ENCODE measurements at regions not wholly inside any gene's neighbourhood (a gene's known extent, or its start where the extent isn't known, plus 50 kb on each side); places are given as distances from the start of the nearest gene placed in this dataset.

DNA sequence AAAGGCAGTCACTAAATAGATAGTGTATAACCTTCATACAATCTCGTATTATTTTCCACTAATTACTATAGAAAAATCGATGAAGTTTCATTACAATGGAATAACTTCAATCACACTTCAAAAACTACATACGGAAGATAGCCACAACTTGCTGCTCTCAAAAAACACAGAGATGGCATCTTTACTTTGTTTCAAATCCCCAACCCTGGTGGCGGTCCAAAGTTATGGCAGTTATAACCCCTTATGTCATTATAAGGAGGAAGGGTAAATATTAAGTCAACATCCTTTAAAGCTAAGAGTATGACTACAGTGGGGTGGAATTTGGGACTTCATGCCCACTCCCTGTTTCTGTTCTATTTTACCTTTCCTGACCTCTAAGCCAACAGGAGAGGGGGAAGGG, 146.5 kb downstream of the LACC1 start:
- no peaks in the 10 kb centered on the region for H3K9me3 ChIP-seq (ENCODE audit: low read depth)
- no peaks in the 10 kb centered on the region for H3K36me3 ChIP-seq (ENCODE audit: low read depth)
- no peaks in the 10 kb centered on the region for H3K79me2 ChIP-seq (ENCODE audit: insufficient read depth)
- no peak overlapping the region for H3K9ac ChIP-seq
- H3K9me2 ChIP-seq (ENCODE audit: insufficient read depth) = no peaks in the 10 kb centered on the region
- WGBS, 2 experiments (ENCODE audit: low coverage in 1 of 2, low lambda C conversion rate in 2 of 2, missing lambda C conversion rate in 2 of 2) = 70 to 72% methylated on average over 4 of the region's 4 CpGs
- H3K4me3 ChIP-seq = no peak overlapping the region
- no peak for TF ChIP-seq EZH2phosphoT487 (IDR thresholded peaks at IDR 0.05; ENCODE audit: insufficient read depth, low read depth)
- TF ChIP-seq EZH2 (IDR thresholded peaks at IDR 0.05; ENCODE audit: insufficient read depth, poor library complexity, severe bottlenecking) = no peak
- peaks cover 37% of the 10 kb centered on the region for H3K27me3 ChIP-seq (replicated peaks; ENCODE audit: insufficient read depth)
- no peaks in the 10 kb centered on the region for H4K20me1 ChIP-seq (ENCODE audit: insufficient read depth)
- no peak overlapping the region for H3K4me2 ChIP-seq (ENCODE audit: unreplicated experiment)
- no peak overlapping the region for H2AFZ ChIP-seq
- H3K4me1 ChIP-seq (ENCODE audit: insufficient read depth) = no peaks in the 10 kb centered on the region
- H3F3A ChIP-seq (ENCODE audit: insufficient read depth) = no peaks in the 10 kb centered on the region
- H3K27ac ChIP-seq = no peak overlapping the region
- in situ Hi-C loops (cut with MboI) = no loop called here
- no peak for DNase-seq

DNA sequence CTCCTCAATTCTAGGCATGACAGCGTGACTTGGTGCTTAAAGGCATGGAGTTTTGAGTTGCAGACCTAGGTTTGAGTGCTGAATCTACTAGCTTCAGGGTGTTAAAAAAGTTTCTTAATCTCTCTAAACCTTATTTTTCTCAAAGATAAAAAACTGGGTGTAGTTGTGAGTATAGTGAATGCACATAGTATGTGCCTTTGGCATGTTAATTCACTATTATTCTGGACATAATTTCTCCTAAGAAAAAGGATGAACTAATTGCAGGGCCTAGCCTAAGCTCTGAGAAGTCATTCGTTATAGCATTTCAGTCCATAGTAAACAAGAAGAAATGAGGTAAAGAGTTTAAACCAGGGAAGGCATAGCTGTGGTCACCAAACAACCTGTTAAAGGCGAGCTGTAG, 149.0 kb downstream of the LACC1 start:
- 38% methylated on average over 3 of the region's 3 CpGs for WGBS, 2 experiments (ENCODE audit: low coverage in 1 of 2, low lambda C conversion rate in 2 of 2, missing lambda C conversion rate in 2 of 2)
- H3K9me3 ChIP-seq (ENCODE audit: low read depth) = no peaks in the 10 kb centered on the region
- H3K4me1 ChIP-seq (ENCODE audit: insufficient read depth) = no peaks in the 10 kb centered on the region
- H2AFZ ChIP-seq = no peak overlapping the region
- no peak for TF ChIP-seq EZH2phosphoT487 (IDR thresholded peaks at IDR 0.05; ENCODE audit: insufficient read depth, low read depth)
- TF ChIP-seq EZH2 (IDR thresholded peaks at IDR 0.05; ENCODE audit: insufficient read depth, poor library complexity, severe bottlenecking) = no peak
- H3F3A ChIP-seq (ENCODE audit: insufficient read depth) = no peaks in the 10 kb centered on the region
- no peaks in the 10 kb centered on the region for H3K9me2 ChIP-seq (ENCODE audit: insufficient read depth)
- in situ Hi-C loops (cut with MboI) = no loop called here
- H3K36me3 ChIP-seq (ENCODE audit: low read depth) = no peaks in the 10 kb centered on the region
- no peaks in the 10 kb centered on the region for H3K79me2 ChIP-seq (ENCODE audit: insufficient read depth)
- no peak overlapping the region for H3K9ac ChIP-seq
- H4K20me1 ChIP-seq (ENCODE audit: insufficient read depth) = no peaks in the 10 kb centered on the region
- no peak for DNase-seq
- no peak overlapping the region for H3K4me2 ChIP-seq (ENCODE audit: unreplicated experiment)
- H3K4me3 ChIP-seq = no peak overlapping the region
- peaks cover 33% of the 10 kb centered on the region for H3K27me3 ChIP-seq (replicated peaks; ENCODE audit: insufficient read depth)
- no peak overlapping the region for H3K27ac ChIP-seq

DNA sequence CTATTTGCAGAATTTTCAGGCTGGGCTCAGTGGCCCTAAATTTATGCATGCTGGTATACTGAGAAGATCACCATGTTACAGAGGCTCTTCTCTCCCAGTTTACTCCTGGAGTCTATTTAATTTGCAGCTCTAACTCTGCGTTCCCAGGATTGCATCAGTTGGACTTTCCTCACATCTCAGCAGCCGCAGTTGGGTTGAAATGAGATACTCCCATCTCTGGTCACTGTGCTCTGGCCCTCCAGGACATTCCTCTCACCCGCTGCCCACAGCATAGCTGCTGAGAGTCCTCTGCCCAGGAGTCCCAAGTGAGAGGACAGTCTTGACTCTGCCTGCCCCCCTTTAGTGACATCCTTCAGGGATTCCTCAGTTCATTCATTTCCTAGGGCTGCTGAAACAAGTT, 150.9 kb downstream of the LACC1 start:
- no peaks in the 10 kb centered on the region for H3K9me3 ChIP-seq (ENCODE audit: low read depth)
- no peaks in the 10 kb centered on the region for H3K4me1 ChIP-seq (ENCODE audit: insufficient read depth)
- DNase-seq = no peak
- H3K79me2 ChIP-seq (ENCODE audit: insufficient read depth) = no peaks in the 10 kb centered on the region
- no peak overlapping the region for H3K4me2 ChIP-seq (ENCODE audit: unreplicated experiment)
- peaks cover 21% of the 10 kb centered on the region for H3K27me3 ChIP-seq (replicated peaks; ENCODE audit: insufficient read depth)
- TF ChIP-seq EZH2phosphoT487 (IDR thresholded peaks at IDR 0.05; ENCODE audit: insufficient read depth, low read depth) = no peak
- no peak for TF ChIP-seq EZH2 (IDR thresholded peaks at IDR 0.05; ENCODE audit: insufficient read depth, poor library complexity, severe bottlenecking)
- no peak overlapping the region for H2AFZ ChIP-seq
- no peak overlapping the region for H3K4me3 ChIP-seq
- in situ Hi-C loops (cut with MboI) = no loop called here
- no peaks in the 10 kb centered on the region for H4K20me1 ChIP-seq (ENCODE audit: insufficient read depth)
- WGBS, 2 experiments (ENCODE audit: low coverage in 1 of 2, low lambda C conversion rate in 2 of 2, missing lambda C conversion rate in 2 of 2) = 62 to 66% methylated on average over 3 of the region's 3 CpGs
- H3F3A ChIP-seq (ENCODE audit: insufficient read depth) = no peaks in the 10 kb centered on the region
- no peaks in the 10 kb centered on the region for H3K9me2 ChIP-seq (ENCODE audit: insufficient read depth)
- no peak overlapping the region for H3K27ac ChIP-seq
- H3K36me3 ChIP-seq (ENCODE audit: low read depth) = no peaks in the 10 kb centered on the region
- H3K9ac ChIP-seq = no peak overlapping the region

DNA sequence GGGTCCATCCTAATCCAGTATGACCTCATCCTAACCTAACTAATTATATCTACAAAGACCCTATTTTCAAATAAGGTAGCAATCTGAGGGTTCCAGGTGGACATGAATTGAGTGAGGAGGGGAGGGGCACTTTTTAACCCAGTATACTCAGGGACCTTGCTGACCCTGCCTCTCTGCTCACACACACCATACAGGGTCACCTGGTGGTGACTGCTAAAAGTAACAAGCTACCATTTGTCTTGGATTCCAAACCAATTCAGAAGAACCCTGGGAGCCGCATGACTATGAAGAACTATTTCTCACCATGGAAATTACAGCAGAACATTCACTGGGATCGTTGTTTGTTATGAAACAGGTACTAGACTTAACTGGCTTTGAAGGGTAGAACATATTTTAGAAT, 151.9 kb downstream of the LACC1 start:
- Histone ChIP-seq H4K20me1 (ENCODE audit: insufficient read depth) (no peaks in the 10 kb centered on the region), H2AFZ (no peak overlapping the region), H3K27ac (no peak overlapping the region), H3K79me2 (ENCODE audit: insufficient read depth) (no peaks in the 10 kb centered on the region), H3K9ac (no peak overlapping the region), H3F3A (ENCODE audit: insufficient read depth) (no peaks in the 10 kb centered on the region), H3K4me2 (ENCODE audit: unreplicated experiment) (no peak overlapping the region), H3K9me2 (ENCODE audit: insufficient read depth) (no peaks in the 10 kb centered on the region), H3K9me3 (ENCODE audit: low read depth) (no peaks in the 10 kb centered on the region), H3K4me3 (no peak overlapping the region), H3K36me3 (ENCODE audit: low read depth) (no peaks in the 10 kb centered on the region), H3K27me3 (replicated peaks; ENCODE audit: insufficient read depth) (peaks cover 21% of the 10 kb centered on the region), H3K4me1 (ENCODE audit: insufficient read depth) (no peaks in the 10 kb centered on the region)
- 46 to 50% methylated on average over 2 of the region's 2 CpGs for WGBS, 2 experiments (ENCODE audit: low coverage in 1 of 2, low lambda C conversion rate in 2 of 2, missing lambda C conversion rate in 2 of 2)
- in situ Hi-C loops (cut with MboI) = no loop called here
- no peak for DNase-seq
- TF ChIP-seq EZH2 (IDR thresholded peaks at IDR 0.05; ENCODE audit: insufficient read depth, poor library complexity, severe bottlenecking) = no peak
- no peak for TF ChIP-seq EZH2phosphoT487 (IDR thresholded peaks at IDR 0.05; ENCODE audit: insufficient read depth, low read depth)

DNA sequence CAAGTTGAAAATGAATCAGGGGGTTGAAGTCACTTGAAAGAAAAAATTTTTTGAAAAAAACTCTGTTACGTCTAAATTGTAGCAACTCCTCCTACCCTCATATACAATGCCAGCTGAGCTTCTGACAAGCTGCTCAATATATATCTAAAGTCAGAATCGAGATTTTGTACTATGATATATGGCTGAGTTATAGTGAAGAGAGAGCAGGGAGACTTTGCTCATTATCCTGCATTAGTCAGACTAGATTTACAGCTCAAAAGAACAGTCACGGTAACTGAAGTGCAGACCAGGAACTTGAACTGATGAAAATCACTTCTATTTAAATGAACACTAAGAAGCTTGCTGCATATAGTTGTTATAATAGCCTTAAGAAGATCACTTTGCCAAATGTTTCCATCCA, 153.1 kb downstream of the LACC1 start:
- Histone ChIP-seq H3K27me3 (replicated peaks; ENCODE audit: insufficient read depth) (peaks cover 15% of the 10 kb centered on the region), H3K9ac (no peak overlapping the region), H2AFZ (no peak overlapping the region), H4K20me1 (ENCODE audit: insufficient read depth) (no peaks in the 10 kb centered on the region), H3K9me2 (ENCODE audit: insufficient read depth) (no peaks in the 10 kb centered on the region), H3K79me2 (ENCODE audit: insufficient read depth) (no peaks in the 10 kb centered on the region), H3K4me1 (ENCODE audit: insufficient read depth) (no peaks in the 10 kb centered on the region), H3K4me3 (no peak overlapping the region), H3K9me3 (ENCODE audit: low read depth) (no peaks in the 10 kb centered on the region), H3K4me2 (ENCODE audit: unreplicated experiment) (no peak overlapping the region), H3K36me3 (ENCODE audit: low read depth) (no peaks in the 10 kb centered on the region), H3F3A (ENCODE audit: insufficient read depth) (no peaks in the 10 kb centered on the region), H3K27ac (no peak overlapping the region)
- DNase-seq = peak; percentile 7
- TF ChIP-seq EZH2phosphoT487 (IDR thresholded peaks at IDR 0.05; ENCODE audit: insufficient read depth, low read depth) = no peak
- TF ChIP-seq EZH2 (IDR thresholded peaks at IDR 0.05; ENCODE audit: insufficient read depth, poor library complexity, severe bottlenecking) = no peak
- in situ Hi-C loops (cut with MboI) = no loop called here
- WGBS, 2 experiments (ENCODE audit: low coverage in 1 of 2, low lambda C conversion rate in 2 of 2, missing lambda C conversion rate in 2 of 2) = 33 to 38% methylated on average over 3 of the region's 3 CpGs

Measured in GM23248 (cell line).